B cell (primary cell): ENCODE measurements at regions not wholly inside any gene's neighbourhood (a gene's known extent, or its start where the extent isn't known, plus 50 kb on each side); places are given as distances from the start of the nearest gene placed in this dataset.

ENCODE experiments used
- ATAC-seq: fragments of 200-7000 bp; cut with Tn5 transposase; one replicate; pipeline ENCODE4 v1.10.0; 2021; ENCODE audit warnings: low read depth, mild to moderate bottlenecking, moderate number of reproducible peaks, moderate library complexity
- CTCF ChIA-PET: fragments of 350-600 bp; sonication (Branson Sonifier 250); formaldehyde crosslinking; loops from one replicate; lab custom pipeline; 2021; ENCODE audit warnings: antibody characterized with exemption, inconsistent platforms; lab: Charles Lee
- POLR2A ChIA-PET: fragments of 350-600 bp; sonication (Branson Sonifier 250); formaldehyde crosslinking; loops from one replicate; lab custom pipeline; 2021; ENCODE audit warnings: antibody characterized with exemption; lab: Charles Lee
- DNase-seq: peaks from one replicate; pipeline ENCODE4 v3.0.0; 2013
- H2AFZ ChIP-seq: 2 replicates; pipeline ENCODE4 v1.6.1; 2012; ENCODE audit warnings: mild to moderate bottlenecking, low read depth, low read length; ENCODE audit not compliant: insufficient read depth, poor library complexity, severe bottlenecking
- H3K27ac ChIP-seq, 2 donors: 1 replicate in 1 of 2; 2 replicates in 1 of 2; pipeline ENCODE4 v1.5.1; 2012 to 2013; ENCODE audit warnings: low read length in 2 of 2, mild to moderate bottlenecking in 2 of 2, moderate library complexity in 1 of 2
- H3K27me3 ChIP-seq, 4 experiments: fragments of 200-600 bp in 1 of 4; sonication (generic) in 1 of 4; replicated peaks in 1 of 4; 1 replicate in 2 of 4; 2 replicates in 2 of 4; pipeline versions ENCODE4 v1.6.1 to v1.7.0; 2013 to 2016; ENCODE audit warnings: low read length in 3 of 4, mild to moderate bottlenecking in 2 of 4, mixed read lengths in 1 of 4, moderate library complexity in 1 of 4; ENCODE audit not compliant: insufficient read depth in 4 of 4, control insufficient read depth in 3 of 4; ENCODE audit errors: control extremely low read depth in 1 of 4
- H3K36me3 ChIP-seq, 2 experiments: replicated peaks in 1 of 2; 1 replicate in 1 of 2; 2 replicates in 1 of 2; pipeline versions ENCODE4 v1.6.1 to v1.7.1; 2013; ENCODE audit warnings: low read length in 1 of 2; ENCODE audit not compliant: insufficient read depth in 2 of 2, control insufficient read depth in 1 of 2; ENCODE audit errors: control extremely low read depth in 1 of 2, extremely low read depth in 1 of 2
- H3K4me1 ChIP-seq, 2 donors: fragments of 200-600 bp in 1 of 2; sonication (generic) in 1 of 2; 1 replicate in 1 of 2; 2 replicates in 1 of 2; pipeline versions ENCODE4 v1.5.1 to v1.6.1; 2013 to 2017; ENCODE audit warnings: low read length in 2 of 2; ENCODE audit not compliant: control insufficient read depth in 2 of 2, insufficient read depth in 2 of 2
- H3K4me2 ChIP-seq: replicated peaks from 2 replicates; pipeline ENCODE3; 2012; ENCODE audit warnings: mild to moderate bottlenecking, low read depth, low read length; ENCODE audit not compliant: poor library complexity, severe bottlenecking
- H3K4me3 ChIP-seq, 5 experiments: fragments of 200-600 bp in 1 of 5; sonication (generic) in 1 of 5; 1 replicate in 3 of 5; 2 replicates in 2 of 5; pipeline versions ENCODE4 v1.5.1 to v1.7.0; 2011 to 2016; ENCODE audit warnings: low read length in 4 of 5, mild to moderate bottlenecking in 4 of 5, low read depth in 2 of 5, control low read depth in 1 of 5, moderate library complexity in 1 of 5; ENCODE audit not compliant: insufficient read depth in 1 of 5; ENCODE audit errors: control extremely low read depth in 1 of 5, extremely low read depth in 1 of 5
- H3K79me2 ChIP-seq: fragments of 200-600 bp; sonication (generic); one replicate; pipeline ENCODE4 v1.6.0; 2016; ENCODE audit warnings: low read length; ENCODE audit not compliant: control insufficient read depth, insufficient read depth
- H3K9ac ChIP-seq: fragments of 200-600 bp; sonication (generic); 2 replicates; pipeline ENCODE4 v1.6.1; 2017; ENCODE audit warnings: mild to moderate bottlenecking, low read length, moderate library complexity
- H3K9me3 ChIP-seq, 3 donors: one replicate each; pipeline versions ENCODE4 v1.6.1 to v1.7.1; 2013; ENCODE audit warnings: low read length in 2 of 3; ENCODE audit not compliant: control insufficient read depth in 2 of 3, insufficient read depth in 1 of 3; ENCODE audit errors: control extremely low read depth in 1 of 3
- H4K20me1 ChIP-seq: 2 replicates; pipeline ENCODE4 v1.6.0; 2012; ENCODE audit warnings: mild to moderate bottlenecking, low read length; ENCODE audit not compliant: insufficient read depth, control insufficient read depth, poor library complexity, severe bottlenecking
- H3K27ac Mint-ChIP-seq: one replicate; pipeline ENCODE4 v1.8.0; 2021; ENCODE audit warnings: mixed read lengths
- H3K27me3 Mint-ChIP-seq: one replicate; pipeline ENCODE4 v1.8.0; 2021; ENCODE audit warnings: mixed read lengths
- H3K4me1 Mint-ChIP-seq: one replicate; pipeline ENCODE4 v1.8.0; 2021; ENCODE audit warnings: mixed read lengths
- H3K4me3 Mint-ChIP-seq: one replicate; pipeline ENCODE4 v1.8.0; 2021; ENCODE audit warnings: mixed read lengths
- H3K9me3 Mint-ChIP-seq: one replicate; pipeline ENCODE4 v1.8.0; 2022; ENCODE audit warnings: mixed read lengths; ENCODE audit not compliant: insufficient read depth
- CTCF ChIP-seq: fragments of 200-600 bp; IDR thresholded peaks from one replicate; pipeline ENCODE4 v1.8.0; 2022; ENCODE audit warnings: antibody characterized with exemption, mild to moderate bottlenecking
- EZH2 ChIP-seq: IDR thresholded peaks from 2 replicates; pipeline ENCODE4 v1.6.1; 2012; ENCODE audit warnings: borderline replicate concordance, low read depth, mild to moderate bottlenecking, moderate library complexity, low read length; ENCODE audit not compliant: insufficient read depth, poor library complexity, severe bottlenecking
- WGBS: methylation state at CpG from one replicate; pipeline ENCODE4 v1.1.5; 2013; ENCODE audit warnings: missing lambda C conversion rate; ENCODE audit not compliant: insufficient coverage; 5-methylcytosine and 5-hydroxymethylcytosine counted together
- intact Hi-C: fragments of 100-400 bp; cut with micrococcal nuclease; formaldehyde crosslinking; loops from one replicate; pipeline ENCODE4 v1.10.0; 2022

- H3K9ac ChIP-seq = no peak overlapping the region
- H4K20me1 ChIP-seq = no peaks in the 10 kb centered on the region
- Mint-ChIP-seq H3K27me3 (peaks cover 28% of the 10 kb centered on the region), H3K27ac (no peak overlapping the region), H3K4me1 (peaks cover 2% of the 10 kb centered on the region), H3K4me3 (no peak overlapping the region), H3K9me3 (peaks cover 2% of the 10 kb centered on the region)
- ATAC-seq (no peak), DNase-seq (no peak)
- no peaks in the 10 kb centered on the region for H3K36me3 ChIP-seq
- H3K4me2 ChIP-seq = no peak overlapping the region
- H3K9me3 ChIP-seq = peaks cover 0 to 4% (median 0%) of the 10 kb centered on the region in 3 donors
- whole genome bisulfite sequencing = 4% methylated on average over 22 of the region's 26 CpGs
- peaks cover 0 to 15% (median 1%) of the 10 kb centered on the region in 4 experiments for H3K27me3 ChIP-seq
- no peak overlapping the region for H3K4me3 ChIP-seq
- TF ChIP-seq CTCF = no peak
- TF ChIP-seq EZH2 = no peak
- intact Hi-C loops = no loop called here
- POLR2A ChIA-PET = no interaction called here
- no peak overlapping the region for H2AFZ ChIP-seq
- no peaks in the 10 kb centered on the region for H3K79me2 ChIP-seq
- CTCF ChIA-PET = no interaction called here
- H3K27ac ChIP-seq = no peak overlapping the region
- no peaks in the 10 kb centered on the region for H3K4me1 ChIP-seq
Measured at GRCh38 chr11:70568035-70568813, 169.9 kb downstream of the CTTN start.

DNA sequence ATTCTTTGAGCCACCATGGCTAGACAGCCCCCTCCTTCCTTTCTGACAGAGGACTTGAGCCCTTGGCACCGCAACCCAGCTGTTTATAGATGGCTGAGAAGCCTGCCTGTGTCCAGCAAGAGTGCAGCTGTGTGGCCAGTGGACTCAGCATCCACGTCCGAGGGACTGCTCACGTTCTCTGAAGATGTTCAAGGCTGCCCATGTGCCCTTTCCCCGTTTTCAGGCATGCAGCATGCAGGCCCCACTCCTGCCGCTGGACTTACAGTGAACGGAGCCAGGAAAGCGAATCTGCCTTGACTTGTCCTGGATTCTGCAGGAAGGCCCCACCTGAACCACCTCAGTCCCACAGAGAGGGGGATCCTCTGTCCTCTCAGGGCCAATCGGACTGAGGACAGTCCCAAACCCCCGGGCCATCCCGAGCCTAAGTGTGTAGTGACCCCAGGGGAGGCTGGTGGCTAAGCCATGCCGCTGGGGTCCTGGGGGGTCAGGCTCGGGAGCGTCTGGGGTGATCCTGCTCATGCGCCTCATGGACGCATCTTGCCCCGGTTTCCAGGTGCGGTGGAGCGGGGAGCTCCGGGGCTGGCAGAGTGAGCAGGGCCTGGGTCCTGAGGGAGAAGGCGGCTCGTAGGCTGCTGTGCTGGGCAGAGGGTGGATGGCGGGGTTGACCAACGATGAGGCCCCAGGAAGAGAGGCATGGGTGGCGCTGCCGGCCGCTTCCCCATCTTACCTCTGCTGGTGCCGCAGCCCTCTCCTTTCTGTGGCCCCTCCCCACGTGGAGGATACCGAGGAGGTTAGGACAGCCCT is 170.7 kb downstream of the CTTN start:
- 87% methylated on average over 28 of the region's 30 CpGs for WGBS
- Histone ChIP-seq H3K4me1 (no peaks in the 10 kb centered on the region), H3K4me2 (no peak overlapping the region), H3K9me3 (peaks cover 0 to 9% (median 0%) of the 10 kb centered on the region in 3 donors), H3K9ac (no peak overlapping the region), H3K79me2 (no peaks in the 10 kb centered on the region), H3K4me3 (no peak overlapping the region), H3K27me3 (peaks cover 0 to 15% (median 1%) of the 10 kb centered on the region in 4 experiments), H4K20me1 (no peaks in the 10 kb centered on the region), H3K36me3 (no peaks in the 10 kb centered on the region), H2AFZ (no peak overlapping the region), H3K27ac (no peak overlapping the region)
- TF ChIP-seq EZH2 (no peak), CTCF (no peak)
- Mint-ChIP-seq H3K4me1 (peaks cover 2% of the 10 kb centered on the region), H3K4me3 (no peak overlapping the region), H3K9me3 (peaks cover 2% of the 10 kb centered on the region), H3K27me3 (peaks cover 28% of the 10 kb centered on the region), H3K27ac (no peak overlapping the region)
- ChIA-PET CTCF (no interaction called here), POLR2A (no interaction called here)
- DNase-seq (no peak), ATAC-seq (no peak)
- intact Hi-C loops = no loop called here
